H1 (cell line): ENCODE measurements at regions not wholly inside any gene's neighbourhood (a gene's known extent, or its start where the extent isn't known, plus 50 kb on each side); places are given as distances from the start of the nearest gene placed in this dataset.
"Not testable (repeated sequence)": the region's sequence is repeated elsewhere in the genome, so short reads cannot be mapped to it uniquely, and the experiment has no call there.

Experiments
- CTCF ChIA-PET: fragments of 300-600 bp; sonication (Branson Sonifier 250); formaldehyde crosslinking; loops from one replicate; lab custom pipeline; 2021; ENCODE audit not compliant: partially characterized antibody; lab: Charles Lee
- POLR2A ChIA-PET: fragments of 300-600 bp; sonication (Branson Sonifier 250); formaldehyde crosslinking; loops from one replicate; lab custom pipeline; 2021; ENCODE audit warnings: inconsistent platforms; ENCODE audit not compliant: partially characterized antibody; lab: Charles Lee
- DNase-seq, 2 experiments: peaks; one replicate each; pipeline versions ENCODE4 v3.0.0 to v3.0.0-alpha.2; 2010 to 2022; ENCODE audit warnings: low spot score in 2 of 2, low read depth in 1 of 2, mixed read lengths in 1 of 2
- FAIRE-seq: peaks from 2 replicates; lab custom pipeline; 2011; peaks lifted over from hg19 to GRCh38; lab: Jason Lieb, UNC
- H2AFZ ChIP-seq: 2 replicates; pipeline ENCODE4 v1.8.1; 2012; ENCODE audit warnings: low read length, inconsistent platforms
- H2AK5ac ChIP-seq: 2 replicates; pipeline ENCODE4 v1.6.1; 2013; ENCODE audit warnings: low read depth, low read length
- H2BK120ac ChIP-seq: replicated peaks from 2 replicates; pipeline ENCODE3; 2013; ENCODE audit warnings: low read depth, low read length, inconsistent platforms
- H2BK12ac ChIP-seq: 2 replicates; pipeline ENCODE4 v1.6.1; 2013; ENCODE audit warnings: low read depth, low read length
- H2BK15ac ChIP-seq: 2 replicates; pipeline ENCODE4 v1.6.1; 2013; ENCODE audit warnings: low read length
- H2BK20ac ChIP-seq: 2 replicates; pipeline ENCODE4 v1.6.1; 2013; ENCODE audit warnings: low read length
- H2BK5ac ChIP-seq: 2 replicates; pipeline ENCODE4 v1.6.1; 2013; ENCODE audit warnings: low read depth, low read length
- H3K14ac ChIP-seq: 2 replicates; pipeline ENCODE4 v1.6.1; 2013; ENCODE audit warnings: inconsistent platforms; ENCODE audit not compliant: insufficient read length
- H3K18ac ChIP-seq: 2 replicates; pipeline ENCODE4 v1.6.1; 2013; ENCODE audit warnings: low read length; ENCODE audit errors: extremely low read depth
- H3K23ac ChIP-seq: 2 replicates; pipeline ENCODE4 v1.6.1; 2013; ENCODE audit warnings: inconsistent platforms; ENCODE audit not compliant: insufficient read length
- H3K23me2 ChIP-seq: 2 replicates; pipeline ENCODE4 v1.6.1; 2013; ENCODE audit warnings: low read depth, low read length
- H3K27ac ChIP-seq: 2 replicates; pipeline ENCODE4 v1.6.1; 2011; ENCODE audit warnings: low read depth, low read length, inconsistent platforms
- H3K27me3 ChIP-seq, 4 experiments: replicated peaks in 1 of 4; 1 replicate in 1 of 4; 2 replicates in 3 of 4; pipeline versions ENCODE4 v1.6.1 to v1.8.1; 2011 to 2013; ENCODE audit warnings: low read length in 3 of 4, mild to moderate bottlenecking in 3 of 4, inconsistent platforms in 2 of 4, mixed read lengths in 2 of 4, moderate library complexity in 1 of 4; ENCODE audit not compliant: control insufficient read depth in 3 of 4, insufficient read depth in 3 of 4; ENCODE audit errors: extremely low read depth in 1 of 4
- H3K36me3 ChIP-seq, 4 experiments: 2 replicates each; pipeline versions ENCODE4 v1.6.1 to v1.8.1; 2011 to 2013; ENCODE audit warnings: mild to moderate bottlenecking in 4 of 4, low read length in 3 of 4, moderate library complexity in 2 of 4, control low read depth in 1 of 4, inconsistent platforms in 1 of 4; ENCODE audit not compliant: insufficient read depth in 4 of 4, control insufficient read depth in 2 of 4
- H3K4ac ChIP-seq: replicated peaks from 2 replicates; pipeline ENCODE3; 2013; ENCODE audit warnings: low read length, low read depth, mixed read lengths, inconsistent platforms; ENCODE audit not compliant: insufficient read length
- H3K4me1 ChIP-seq, 4 experiments: replicated peaks in 1 of 4; 1 replicate in 1 of 4; 2 replicates in 3 of 4; pipeline versions ENCODE4 v1.6.1 to v1.8.1; 2011 to 2013; ENCODE audit warnings: low read length in 3 of 4, inconsistent platforms in 2 of 4, mixed read lengths in 1 of 4; ENCODE audit not compliant: insufficient read depth in 4 of 4, control insufficient read depth in 3 of 4
- H3K4me2 ChIP-seq, 2 experiments: 2 replicates each; pipeline versions ENCODE4 v1.6.1 to v1.8.1; 2011 to 2013; ENCODE audit warnings: low read depth in 2 of 2, low read length in 2 of 2, control low read depth in 1 of 2, inconsistent platforms in 1 of 2, mild to moderate bottlenecking in 1 of 2; ENCODE audit not compliant: insufficient read depth in 1 of 2
- H3K4me3 ChIP-seq, 4 experiments: fragments of 200-600, 300-600 bp in 1 of 4; sonication (generic), shearing (Covaris generic), sonication (Bioruptor Twin) in 1 of 4; 2 replicates each; pipeline versions ENCODE4 v1.5.1 to v1.8.1; 2011 to 2016; ENCODE audit warnings: low read length in 4 of 4, low read depth in 3 of 4, control low read depth in 2 of 4, inconsistent platforms in 2 of 4, mild to moderate bottlenecking in 2 of 4, mixed read lengths in 1 of 4, moderate library complexity in 1 of 4; ENCODE audit not compliant: insufficient read depth in 2 of 4; ENCODE audit errors: extremely low read depth in 1 of 4
- H3K56ac ChIP-seq: replicated peaks from 2 replicates; pipeline ENCODE3; 2013; ENCODE audit warnings: low read depth, mild to moderate bottlenecking, mixed read lengths, low read length, inconsistent platforms; ENCODE audit not compliant: insufficient read length
- H3K79me1 ChIP-seq: 2 replicates; pipeline ENCODE4 v1.6.1; 2013; ENCODE audit warnings: low read depth, low read length, control low read depth
- H3K79me2 ChIP-seq, 2 experiments: 2 replicates each; pipeline versions ENCODE4 v1.6.1 to v1.8.1; 2012 to 2013; ENCODE audit warnings: low read length in 2 of 2, mild to moderate bottlenecking in 2 of 2, inconsistent platforms in 1 of 2; ENCODE audit not compliant: insufficient read depth in 2 of 2, control insufficient read depth in 1 of 2
- H3K9ac ChIP-seq, 4 experiments: replicated peaks in 1 of 4; 1 replicate in 1 of 4; 2 replicates in 3 of 4; pipeline versions ENCODE4 v1.6.1 to v1.8.1; 2011 to 2013; ENCODE audit warnings: low read depth in 3 of 4, low read length in 3 of 4, control low read depth in 2 of 4, mild to moderate bottlenecking in 2 of 4, moderate library complexity in 2 of 4, inconsistent platforms in 1 of 4; ENCODE audit errors: extremely low read depth in 1 of 4
- H3K9me3 ChIP-seq, 2 experiments: 2 replicates each; pipeline versions ENCODE4 v1.6.1 to v1.8.1; 2012 to 2013; ENCODE audit warnings: mild to moderate bottlenecking in 2 of 2, moderate library complexity in 2 of 2, control low read depth in 1 of 2, inconsistent platforms in 1 of 2, low read depth in 1 of 2, low read length in 1 of 2, mixed read lengths in 1 of 2; ENCODE audit not compliant: insufficient read depth in 2 of 2
- H4K20me1 ChIP-seq, 2 experiments: replicated peaks in 1 of 2; 2 replicates each; pipeline versions ENCODE3 to v1.8.1; 2011 to 2013; ENCODE audit warnings: inconsistent platforms in 2 of 2, low read length in 2 of 2, mild to moderate bottlenecking in 1 of 2; ENCODE audit not compliant: insufficient read depth in 2 of 2, control insufficient read depth in 1 of 2
- H4K5ac ChIP-seq: 2 replicates; pipeline ENCODE4 v1.6.1; 2013; ENCODE audit warnings: low read length, low read depth, mixed read lengths, inconsistent platforms; ENCODE audit not compliant: insufficient read length
- H4K8ac ChIP-seq: 2 replicates; pipeline ENCODE4 v1.8.0; 2013; ENCODE audit warnings: mild to moderate bottlenecking, moderate library complexity, low read length, inconsistent platforms; ENCODE audit not compliant: insufficient read depth; ENCODE audit errors: extremely low read depth
- H4K91ac ChIP-seq: replicated peaks from 2 replicates; pipeline ENCODE3; 2013; ENCODE audit warnings: low read length, mixed read lengths, inconsistent platforms; ENCODE audit not compliant: insufficient read length
- WGBS, 2 experiments: shearing (Covaris generic) in 1 of 2; methylation state at CpG; one replicate each; pipeline versions ENCODE4 v1.1.6 to v1.1.7; 2013 to 2015; ENCODE audit warnings: low lambda C conversion rate in 2 of 2, mixed read lengths in 2 of 2, inconsistent platforms in 1 of 2, low coverage in 1 of 2, missing lambda C conversion rate in 1 of 2; ENCODE audit not compliant: insufficient replicate concordance in 2 of 2, insufficient coverage in 1 of 2, insufficient read length in 1 of 2; ENCODE audit errors: extremely low coverage in 1 of 2, missing lambda C conversion rate in 1 of 2; 5-methylcytosine and 5-hydroxymethylcytosine counted together

DNA sequence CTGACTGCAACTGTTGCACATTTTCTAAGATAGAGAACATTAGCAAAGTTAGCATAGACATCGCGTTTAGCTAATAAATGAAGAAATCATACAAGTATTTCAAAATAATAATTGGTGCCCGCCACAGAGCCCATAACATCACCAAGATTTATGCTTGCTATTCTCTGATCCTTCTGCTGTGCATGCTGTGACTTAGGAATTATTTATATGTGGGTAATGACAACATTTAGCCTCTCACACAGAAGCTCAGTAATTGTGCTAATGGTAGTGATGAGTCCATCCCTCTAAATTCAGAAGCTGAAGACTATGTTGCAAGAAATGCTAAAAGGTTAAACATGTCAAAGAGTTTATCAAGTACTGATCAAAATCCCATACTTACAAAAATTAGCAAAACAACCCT is 677.0 kb upstream of the PABPC5 start:
- H3K9me3 ChIP-seq, H3K79me1 ChIP-seq, H3K18ac ChIP-seq, H4K91ac ChIP-seq, H3K23me2 ChIP-seq, H3K4me1 ChIP-seq, H3K27ac ChIP-seq, H3K79me2 ChIP-seq, H3K27me3 ChIP-seq, H3K4me3 ChIP-seq, H2BK120ac ChIP-seq, H2BK15ac ChIP-seq, H2AK5ac ChIP-seq, H4K8ac ChIP-seq, H3K9ac ChIP-seq, H3K36me3 ChIP-seq, H4K5ac ChIP-seq, H2BK20ac ChIP-seq, H3K56ac ChIP-seq, CTCF ChIA-PET, H3K4ac ChIP-seq, H2AFZ ChIP-seq, POLR2A ChIA-PET, FAIRE-seq, H3K23ac ChIP-seq, DNase-seq, H4K20me1 ChIP-seq, H2BK5ac ChIP-seq, H3K4me2 ChIP-seq, H3K14ac ChIP-seq, H2BK12ac ChIP-seq: not testable (repeated sequence)
- 86% methylated on average over 3 of the region's 3 CpGs; no CpG with 5 or more reads in 1 of the 2 experiments for WGBS, 2 experiments

DNA sequence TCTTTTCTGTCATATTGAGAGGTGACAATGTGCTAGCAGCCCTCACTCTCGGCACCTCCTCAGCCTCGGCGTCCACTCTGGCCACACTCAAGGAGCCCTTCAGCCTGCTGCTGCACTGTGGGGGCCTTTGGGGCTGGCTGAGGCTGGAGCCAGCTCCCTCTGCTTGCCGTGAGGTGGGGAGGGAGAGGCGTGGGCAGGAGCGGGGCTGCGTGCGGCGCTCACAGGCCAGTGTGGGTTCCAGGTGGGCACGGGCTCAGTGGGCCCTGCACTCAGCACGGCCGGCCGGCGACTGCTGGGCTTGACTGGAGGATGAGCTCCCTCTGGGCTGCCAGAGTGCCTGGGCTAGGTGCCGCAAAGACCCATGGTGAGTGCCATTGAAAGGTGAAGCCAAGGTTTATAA is 669.2 kb upstream of the PABPC5 start:
- POLR2A ChIA-PET, H3K36me3 ChIP-seq, H2BK15ac ChIP-seq, H2BK12ac ChIP-seq, H2AFZ ChIP-seq, H4K5ac ChIP-seq, FAIRE-seq, H4K20me1 ChIP-seq, H2BK5ac ChIP-seq, H4K8ac ChIP-seq, H3K4me1 ChIP-seq, CTCF ChIA-PET, H3K79me1 ChIP-seq, DNase-seq, H3K4me3 ChIP-seq, H3K79me2 ChIP-seq, H3K4me2 ChIP-seq, H4K91ac ChIP-seq, H3K56ac ChIP-seq, H2BK120ac ChIP-seq, H3K9me3 ChIP-seq, H3K23ac ChIP-seq, H3K4ac ChIP-seq, H3K9ac ChIP-seq, H3K18ac ChIP-seq, H3K14ac ChIP-seq, H3K27ac ChIP-seq, H2BK20ac ChIP-seq, H2AK5ac ChIP-seq, H3K23me2 ChIP-seq, H3K27me3 ChIP-seq: not testable (repeated sequence)
- 95% methylated on average over 8 of the region's 15 CpGs; no CpG with 5 or more reads in 1 of the 2 experiments for WGBS, 2 experiments
